Endothelial cell of umbilical vein (primary cell): ENCODE measurements at regions not wholly inside any gene's neighbourhood (a gene's known extent, or its start where the extent isn't known, plus 50 kb on each side); places are given as distances from the start of the nearest gene placed in this dataset.

Experiments
- BruUV-seq: library from RNA; stranded (reverse); fragments of 400-500 nt; replicated peaks from 2 replicates; lab custom pipeline; 2021; lab: Mats Ljungman, UMichigan
- CTCF ChIA-PET: fragments of 300-600, 350-600 bp; sonication (Branson Sonifier 250); formaldehyde crosslinking; loops from one replicate; lab custom pipeline; 2021; ENCODE audit warnings: antibody characterized with exemption, inconsistent platforms; lab: Charles Lee
- POLR2A ChIA-PET: fragments of 300-600, 350-600 bp; sonication (Branson Sonifier 250); formaldehyde crosslinking; loops from one replicate; lab custom pipeline; 2021; ENCODE audit warnings: antibody characterized with exemption, inconsistent platforms; lab: Charles Lee
- DNase-seq: peaks from one replicate; pipeline ENCODE4 v3.0.0-alpha.2; 2011; ENCODE audit warnings: low read depth, low spot score
- FAIRE-seq: peaks from 2 replicates; lab custom pipeline; 2011; peaks lifted over from hg19 to GRCh38; lab: Jason Lieb, UNC
- H2AFZ ChIP-seq: 2 replicates; pipeline ENCODE4 v1.6.0; 2012; ENCODE audit warnings: low read depth, low read length, control low read depth, inconsistent platforms
- H3K27ac ChIP-seq: 2 replicates; pipeline ENCODE4 v1.5.1; 2011; ENCODE audit warnings: low read depth, mild to moderate bottlenecking, control low read depth, low read length, moderate library complexity; ENCODE audit not compliant: insufficient read depth
- H3K27me3 ChIP-seq, 2 experiments: 2 replicates each; pipeline versions ENCODE4 v1.6.0 to v1.6.1; 2011; ENCODE audit warnings: low read length in 2 of 2, mixed read lengths in 1 of 2; ENCODE audit not compliant: control insufficient read depth in 2 of 2, insufficient read depth in 2 of 2
- H3K36me3 ChIP-seq, 2 experiments: 2 replicates in 1 of 2; 3 replicates in 1 of 2; pipeline ENCODE4 v1.5.1; 2011; ENCODE audit warnings: low read length in 2 of 2, mild to moderate bottlenecking in 1 of 2, moderate library complexity in 1 of 2; ENCODE audit not compliant: control insufficient read depth in 2 of 2, insufficient read depth in 2 of 2; ENCODE audit errors: extremely low read depth in 1 of 2
- H3K4me1 ChIP-seq: 3 replicates; pipeline ENCODE4 v1.5.1; 2011; ENCODE audit warnings: mild to moderate bottlenecking, low read length; ENCODE audit not compliant: control insufficient read depth, insufficient read depth; ENCODE audit errors: extremely low read depth
- H3K4me2 ChIP-seq: 2 replicates; pipeline ENCODE4 v1.6.1; 2011; ENCODE audit warnings: low read length, control low read depth, mixed read lengths; ENCODE audit not compliant: insufficient read depth
- H3K4me3 ChIP-seq, 3 experiments: fragments of 200-600 bp in 1 of 3; sonication (generic), shearing (Covaris generic) in 1 of 3; replicated peaks in 1 of 3; 2 replicates each; pipeline ENCODE4 v1.5.1; 2011 to 2016; ENCODE audit warnings: control low read depth in 3 of 3, low read length in 3 of 3, mild to moderate bottlenecking in 2 of 3, inconsistent platforms in 1 of 3, low read depth in 1 of 3, moderate library complexity in 1 of 3; ENCODE audit not compliant: insufficient read depth in 1 of 3
- H3K79me2 ChIP-seq: 2 replicates; pipeline ENCODE4 v1.6.0; 2012; ENCODE audit warnings: low read length, inconsistent platforms; ENCODE audit not compliant: control insufficient read depth, insufficient read depth
- H3K9ac ChIP-seq: replicated peaks from 2 replicates; pipeline ENCODE3; 2011; ENCODE audit warnings: low read length, control low read depth; ENCODE audit not compliant: insufficient read depth; ENCODE audit errors: extremely low read depth
- H3K9me1 ChIP-seq: replicated peaks from 3 replicates; pipeline ENCODE4 v1.6.0; 2011; ENCODE audit warnings: mild to moderate bottlenecking, low read length; ENCODE audit not compliant: control insufficient read depth, insufficient read depth; ENCODE audit errors: extremely low read depth
- H3K9me3 ChIP-seq: replicated peaks from 2 replicates; pipeline ENCODE4 v1.5.1; 2012; ENCODE audit warnings: low read length, inconsistent platforms; ENCODE audit not compliant: control insufficient read depth, insufficient read depth
- H4K20me1 ChIP-seq: replicated peaks from 2 replicates; pipeline ENCODE3; 2011; ENCODE audit warnings: mild to moderate bottlenecking, low read length; ENCODE audit not compliant: control insufficient read depth, insufficient read depth; ENCODE audit errors: extremely low read depth
- EZH2 ChIP-seq: IDR thresholded peaks from 2 replicates; pipeline ENCODE4 v1.6.1; 2012; ENCODE audit warnings: borderline replicate concordance, low read depth, mild to moderate bottlenecking, moderate library complexity, low read length, inconsistent platforms; ENCODE audit not compliant: severe bottlenecking
- FOS ChIP-seq: IDR thresholded peaks from 2 replicates; pipeline ENCODE4 v1.6.1; 2011; ENCODE audit warnings: mild to moderate bottlenecking, low read length, moderate library complexity, borderline replicate concordance; ENCODE audit not compliant: insufficient read depth
- GATA2 ChIP-seq: IDR thresholded peaks from 2 replicates; pipeline ENCODE4 v1.7.0; 2011; ENCODE audit warnings: low read depth, mild to moderate bottlenecking, moderate library complexity, mixed read lengths, low read length; ENCODE audit not compliant: insufficient read length, insufficient read depth
- JUN ChIP-seq: IDR thresholded peaks from 2 replicates; pipeline ENCODE4 v1.6.1; 2011; ENCODE audit warnings: borderline replicate concordance, low read depth; ENCODE audit not compliant: insufficient read length, insufficient read depth
- MYC ChIP-seq: IDR thresholded peaks from one replicate; pipeline ENCODE4 v1.6.1; 2011; ENCODE audit warnings: mild to moderate bottlenecking, low read depth, low read length
- POLR2A ChIP-seq: IDR thresholded peaks from 2 replicates; pipeline ENCODE4 v1.6.1; 2012; ENCODE audit warnings: low read depth, mild to moderate bottlenecking, control low read depth, low read length
- POLR2AphosphoS5 ChIP-seq: IDR thresholded peaks from 2 replicates; pipeline ENCODE4 v1.6.1; 2012; ENCODE audit warnings: low read depth, mild to moderate bottlenecking, control low read depth, low read length, moderate library complexity; ENCODE audit not compliant: insufficient read depth
- dilution Hi-C: fragments of 300-500 bp; cut with MboI; formaldehyde crosslinking; loops from one replicate; pipeline ENCODE4 v1.15.0; 2019; ENCODE audit warnings: low sequenced_read_pairs; ENCODE audit not compliant: extremely low pct_ligation_motif_present
- intact Hi-C: fragments of 100-400 bp; cut with micrococcal nuclease; formaldehyde crosslinking; loops from one replicate; pipeline ENCODE4 v1.10.0; 2022
- TF ChIP-seq, protein P1 (sequence below), 2 donors: IDR thresholded peaks; 1 replicate in 1 of 2; 2 replicates in 1 of 2; pipeline ENCODE4 v1.5.1; 2011; ENCODE audit warnings: low read length in 2 of 2, mild to moderate bottlenecking in 2 of 2, moderate library complexity in 2 of 2, control low read depth in 1 of 2, inconsistent platforms in 1 of 2, low read depth in 1 of 2; ENCODE audit not compliant: insufficient read depth in 1 of 2; ENCODE audit errors: extremely low read depth in 1 of 2
- TF ChIP-seq, protein P2 (sequence below): IDR thresholded peaks from 2 replicates; pipeline ENCODE4 v1.6.1; 2011; ENCODE audit not compliant: insufficient read depth, insufficient read length

DNA sequence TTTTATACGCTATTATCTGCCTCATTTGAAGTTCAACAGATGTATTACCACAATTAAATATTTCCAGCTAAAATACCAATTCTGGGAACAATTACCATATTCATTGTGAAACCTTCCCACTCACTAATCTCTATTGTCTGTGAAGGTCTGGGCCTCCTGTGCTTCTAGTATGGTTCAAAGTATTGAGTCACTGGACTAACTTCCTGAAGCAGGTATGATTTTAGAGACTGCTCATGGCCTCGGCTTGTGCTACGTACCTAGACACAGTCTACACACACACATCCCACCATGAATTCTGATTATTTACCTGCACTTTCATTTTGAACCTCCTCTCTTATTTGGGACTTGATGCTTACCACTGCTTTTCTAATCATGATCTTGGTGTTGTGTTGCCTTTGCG lies 180.7 kb upstream of the EPHA4 start:
- POLR2A ChIA-PET: no interaction called here
- intact Hi-C loops (no loop called here), dilution Hi-C loops (no loop called here)
- no peaks in the 10 kb centered on the region for H3K27me3 ChIP-seq
- TF ChIP-seq, protein P1, sequence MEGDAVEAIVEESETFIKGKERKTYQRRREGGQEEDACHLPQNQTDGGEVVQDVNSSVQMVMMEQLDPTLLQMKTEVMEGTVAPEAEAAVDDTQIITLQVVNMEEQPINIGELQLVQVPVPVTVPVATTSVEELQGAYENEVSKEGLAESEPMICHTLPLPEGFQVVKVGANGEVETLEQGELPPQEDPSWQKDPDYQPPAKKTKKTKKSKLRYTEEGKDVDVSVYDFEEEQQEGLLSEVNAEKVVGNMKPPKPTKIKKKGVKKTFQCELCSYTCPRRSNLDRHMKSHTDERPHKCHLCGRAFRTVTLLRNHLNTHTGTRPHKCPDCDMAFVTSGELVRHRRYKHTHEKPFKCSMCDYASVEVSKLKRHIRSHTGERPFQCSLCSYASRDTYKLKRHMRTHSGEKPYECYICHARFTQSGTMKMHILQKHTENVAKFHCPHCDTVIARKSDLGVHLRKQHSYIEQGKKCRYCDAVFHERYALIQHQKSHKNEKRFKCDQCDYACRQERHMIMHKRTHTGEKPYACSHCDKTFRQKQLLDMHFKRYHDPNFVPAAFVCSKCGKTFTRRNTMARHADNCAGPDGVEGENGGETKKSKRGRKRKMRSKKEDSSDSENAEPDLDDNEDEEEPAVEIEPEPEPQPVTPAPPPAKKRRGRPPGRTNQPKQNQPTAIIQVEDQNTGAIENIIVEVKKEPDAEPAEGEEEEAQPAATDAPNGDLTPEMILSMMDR (IDR thresholded peaks at IDR 0.05; ENCODE audit: extremely low read depth in 1 of 2, insufficient read depth in 1 of 2, low read depth in 1 of 2, low read length in 2 of 2): no peak
- TF ChIP-seq, protein P2, sequence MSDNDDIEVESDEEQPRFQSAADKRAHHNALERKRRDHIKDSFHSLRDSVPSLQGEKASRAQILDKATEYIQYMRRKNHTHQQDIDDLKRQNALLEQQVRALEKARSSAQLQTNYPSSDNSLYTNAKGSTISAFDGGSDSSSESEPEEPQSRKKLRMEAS: no peak
- TF ChIP-seq EZH2 (no peak), POLR2A (no peak), JUN (no peak), GATA2 (no peak), MYC (no peak), FOS (no peak), POLR2AphosphoS5 (no peak)
- H2AFZ ChIP-seq: no peak overlapping the region
- H4K20me1 ChIP-seq: no peaks in the 10 kb centered on the region
- no peaks in the 10 kb centered on the region for H3K9me1 ChIP-seq
- no peaks in the 10 kb centered on the region for H3K79me2 ChIP-seq
- DNase-seq: no peak
- no peaks in the 10 kb centered on the region for H3K4me1 ChIP-seq
- no peak overlapping the region for H3K4me2 ChIP-seq
- no peak overlapping the region for H3K27ac ChIP-seq
- CTCF ChIA-PET: no interaction called here
- H3K9me3 ChIP-seq: no peaks in the 10 kb centered on the region
- H3K4me3 ChIP-seq: no peak overlapping the region
- H3K36me3 ChIP-seq: no peaks in the 10 kb centered on the region
- H3K9ac ChIP-seq: no peak overlapping the region
- FAIRE-seq: no peak
- BruUV-seq: no TSS peak
